ENCODE measurements at regions not wholly inside any gene's neighbourhood (a gene's known extent, or its start where the extent isn't known, plus 50 kb on each side); places are given as distances from the start of the nearest gene placed in this dataset.

- 97% methylated on average over 2 of the region's 2 CpGs for WGBS (ENCODE audit: low lambda C conversion rate)
- Histone ChIP-seq H3K27me3 (ENCODE audit: insufficient read depth) (no peaks in the 10 kb centered on the region), H3K9me2 (no peaks in the 10 kb centered on the region), H3K9ac (no peak overlapping the region), H3K79me2 (ENCODE audit: insufficient read depth) (no peaks in the 10 kb centered on the region), H3K27ac (ENCODE audit: low read depth in 2 of 2, low read length in 1 of 2) (no peak overlapping the region), H3K4me3 (ENCODE audit: low read depth in 2 of 2, low read length in 1 of 2) (no peak overlapping the region), H2AFZ (ENCODE audit: low read depth) (no peak overlapping the region), H3F3A (replicated peaks; ENCODE audit: insufficient read depth) (no peaks in the 10 kb centered on the region), H3K4me2 (no peak overlapping the region), H3K36me3 (replicated peaks in 1 of 2; ENCODE audit: control insufficient read depth in 1 of 2, insufficient read depth in 2 of 2, low read length in 1 of 2) (no peaks in the 10 kb centered on the region), H3K9me3 (no peaks in the 10 kb centered on the region), H4K20me1 (ENCODE audit: insufficient read depth) (no peaks in the 10 kb centered on the region), H3K4me1 (ENCODE audit: control insufficient read depth in 1 of 2, insufficient read depth in 2 of 2, low read depth in 1 of 2, low read length in 1 of 2) (no peaks in the 10 kb centered on the region)
- TF ChIP-seq EP300 (IDR thresholded peaks at IDR 0.05; ENCODE audit: borderline replicate concordance in 1 of 2, low read depth in 1 of 2, low read length in 1 of 2) (no peak), IRF3 (IDR thresholded peaks at IDR 0.05; ENCODE audit: low read depth, low read length) (no peak), TCF12 (IDR thresholded peaks at IDR 0.05) (no peak), SMC3 (IDR thresholded peaks at IDR 0.05; ENCODE audit: low read depth, low read length) (no peak), RXRA (IDR thresholded peaks at IDR 0.05; ENCODE audit: borderline replicate concordance, low read depth) (no peak), FOXJ3 (CRISPR knock-in tag; IDR thresholded peaks at IDR 0.05) (no peak), MXI1 (IDR thresholded peaks at IDR 0.05; ENCODE audit: low read depth, low read length) (no peak), TAF1 (IDR thresholded peaks at IDR 0.05; ENCODE audit: borderline replicate concordance, low read depth, low read length) (no peak), SIN3A (IDR thresholded peaks at IDR 0.05; ENCODE audit: borderline replicate concordance, low read depth, low read length) (no peak), USF1 (IDR thresholded peaks at IDR 0.05; ENCODE audit: borderline replicate concordance, low read depth) (no peak), MAX (IDR thresholded peaks at IDR 0.05; ENCODE audit: low read depth) (no peak), ELF1 (IDR thresholded peaks at IDR 0.05) (no peak), TEAD4 (IDR thresholded peaks at IDR 0.05; ENCODE audit: borderline replicate concordance, insufficient read depth) (no peak), REST (IDR thresholded peaks at IDR 0.05; ENCODE audit: low read depth, low read length) (no peak), FOXM1 (IDR thresholded peaks at IDR 0.05; ENCODE audit: low read depth) (no peak), FOSL2 (IDR thresholded peaks at IDR 0.05; ENCODE audit: borderline replicate concordance, low read depth) (no peak), NRF1 (IDR thresholded peaks at IDR 0.05; ENCODE audit: low read depth, low read length) (no peak), CHD2 (IDR thresholded peaks at IDR 0.05; ENCODE audit: low read length, partially characterized antibody) (no peak), GABPA (IDR thresholded peaks at IDR 0.05; ENCODE audit: low read depth) (no peak), JUND (IDR thresholded peaks at IDR 0.05) (no peak)
- no peak for DNase-seq
- ChIA-PET CTCF (no interaction called here), POLR2A (no interaction called here)
Observed at GRCh38 chr5:72641164-72641563, 134.0 kb upstream of the ZNF366 start.
